Activated naive CD4-positive, alpha-beta T cell treated with anti-CD3 and anti-CD28 coated beads, Interleukin-2, amount 50 U/mL, for 72 hours (primary cell): ENCODE measurements at regions not wholly inside any gene's neighbourhood (a gene's known extent, or its start where the extent isn't known, plus 50 kb on each side); places are given as distances from the start of the nearest gene placed in this dataset.
"Not testable (repeated sequence)": the region's sequence is repeated elsewhere in the genome, so short reads cannot be mapped to it uniquely, and the experiment has no call there.

ENCODE experiments used
- ATAC-seq, 2 donors: fragments of 150-1000 bp; cut with Tn5 transposase; 2 replicates each; pipeline ENCODE4 v1.10.0; 2021; ENCODE audit warnings: mild to moderate bottlenecking in 2 of 2, moderate library complexity in 2 of 2
- DNase-seq, 2 donors: peaks; one replicate each; pipeline ENCODE4 v3.0.0; 2021 to 2022; ENCODE audit warnings: low spot score in 2 of 2
- H3K27ac Mint-ChIP-seq, 2 donors: one replicate each; pipeline ENCODE4 v1.8.0; 2022; ENCODE audit warnings: mild to moderate bottlenecking in 2 of 2, mixed read lengths in 2 of 2
- H3K36me3 Mint-ChIP-seq, 2 donors: one replicate each; pipeline ENCODE4 v1.8.0; 2022; ENCODE audit warnings: mixed read lengths in 2 of 2
- H3K9me3 Mint-ChIP-seq, 2 donors: one replicate each; pipeline ENCODE4 v1.8.0; 2022; ENCODE audit warnings: mixed read lengths in 2 of 2

GRCh38 chr7:51382243-51382642 is 65.6 kb upstream of the COBL start:
- H3K27ac Mint-ChIP-seq, DNase-seq, ATAC-seq, H3K36me3 Mint-ChIP-seq, H3K9me3 Mint-ChIP-seq: not testable (repeated sequence)

GRCh38 chr7:51376420-51377092 is 59.9 kb upstream of the COBL start:
- no peak for DNase-seq
- Mint-ChIP-seq H3K36me3 (no peaks in the 10 kb centered on the region), H3K9me3 (no peaks in the 10 kb centered on the region), H3K27ac (no peak overlapping the region)
- no peak for ATAC-seq

- no peak for DNase-seq
- Mint-ChIP-seq H3K27ac (no peak overlapping the region), H3K36me3 (no peaks in the 10 kb centered on the region), H3K9me3 (no peaks in the 10 kb centered on the region)
- ATAC-seq: no peak
These were observed 58.3 kb upstream of the COBL start for GRCh38 chr7:51374936-51375335.

- not testable (repeated sequence) for DNase-seq, H3K27ac Mint-ChIP-seq, ATAC-seq, H3K36me3 Mint-ChIP-seq, H3K9me3 Mint-ChIP-seq
These were observed 57.0 kb upstream of the COBL start for GRCh38 chr7:51373607-51374006.

GRCh38 chr7:51369746-51370145 is 53.1 kb upstream of the COBL start:
- Mint-ChIP-seq H3K9me3 (no peaks in the 10 kb centered on the region), H3K27ac (no peak overlapping the region), H3K36me3 (no peaks in the 10 kb centered on the region)
- ATAC-seq: no peak
- DNase-seq: no peak

- not testable (repeated sequence) for H3K9me3 Mint-ChIP-seq, ATAC-seq, DNase-seq, H3K36me3 Mint-ChIP-seq, H3K27ac Mint-ChIP-seq
These were observed 52.6 kb upstream of the COBL start for GRCh38 chr7:51369228-51369627.

GRCh38 chr7:51368334-51368733 is 51.7 kb upstream of the COBL start:
- ATAC-seq (no peak), DNase-seq (no peak)
- H3K9me3 Mint-ChIP-seq: no peaks in the 10 kb centered on the region
- H3K27ac Mint-ChIP-seq: no peak overlapping the region
- H3K36me3 Mint-ChIP-seq: no peaks in the 10 kb centered on the region

GRCh38 chr7:51367614-51367968 is 51.0 kb upstream of the COBL start:
- Mint-ChIP-seq H3K9me3 (peaks cover 3% of the 10 kb centered on the region in 2 donors), H3K27ac (no peak overlapping the region), H3K36me3 (no peaks in the 10 kb centered on the region)
- DNase-seq (no peak), ATAC-seq (no peak)

- no peak for DNase-seq
- no peaks in the 10 kb centered on the region for H3K36me3 Mint-ChIP-seq
- H3K9me3 Mint-ChIP-seq: peaks cover 8% of the 10 kb centered on the region in 2 donors
- ATAC-seq: peak; percentile 37 to 63
- no peak overlapping the region for H3K27ac Mint-ChIP-seq
These were observed 50.5 kb upstream of the COBL start for GRCh38 chr7:51366930-51367613.
